ENCODE measurements at regions not wholly inside any gene's neighbourhood (a gene's known extent, or its start where the extent isn't known, plus 50 kb on each side); places are given as distances from the start of the nearest gene placed in this dataset.

DNA sequence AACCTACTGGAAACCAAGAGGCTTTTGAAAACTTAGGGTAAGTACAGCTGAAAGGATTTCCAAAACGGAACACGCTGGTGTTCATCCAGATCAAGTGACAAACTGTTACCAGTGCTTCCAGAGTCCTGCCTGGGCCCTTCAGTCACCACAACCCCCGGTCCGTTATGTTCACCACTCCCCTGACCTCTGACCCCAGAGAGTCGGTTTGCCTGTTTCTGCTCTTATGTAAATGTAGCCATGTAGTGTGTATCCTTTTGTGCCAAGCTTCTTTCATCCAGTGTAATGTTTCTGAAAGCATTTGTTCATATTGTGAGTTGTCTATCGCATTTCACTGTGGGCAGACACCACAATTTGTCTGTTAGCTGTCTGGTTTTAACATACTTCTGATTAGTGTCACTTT is 217.5 kb downstream of the NCK2 start:
- no peak for DNase-seq (ENCODE audit: low read depth)
- TF ChIP-seq, protein P1, sequence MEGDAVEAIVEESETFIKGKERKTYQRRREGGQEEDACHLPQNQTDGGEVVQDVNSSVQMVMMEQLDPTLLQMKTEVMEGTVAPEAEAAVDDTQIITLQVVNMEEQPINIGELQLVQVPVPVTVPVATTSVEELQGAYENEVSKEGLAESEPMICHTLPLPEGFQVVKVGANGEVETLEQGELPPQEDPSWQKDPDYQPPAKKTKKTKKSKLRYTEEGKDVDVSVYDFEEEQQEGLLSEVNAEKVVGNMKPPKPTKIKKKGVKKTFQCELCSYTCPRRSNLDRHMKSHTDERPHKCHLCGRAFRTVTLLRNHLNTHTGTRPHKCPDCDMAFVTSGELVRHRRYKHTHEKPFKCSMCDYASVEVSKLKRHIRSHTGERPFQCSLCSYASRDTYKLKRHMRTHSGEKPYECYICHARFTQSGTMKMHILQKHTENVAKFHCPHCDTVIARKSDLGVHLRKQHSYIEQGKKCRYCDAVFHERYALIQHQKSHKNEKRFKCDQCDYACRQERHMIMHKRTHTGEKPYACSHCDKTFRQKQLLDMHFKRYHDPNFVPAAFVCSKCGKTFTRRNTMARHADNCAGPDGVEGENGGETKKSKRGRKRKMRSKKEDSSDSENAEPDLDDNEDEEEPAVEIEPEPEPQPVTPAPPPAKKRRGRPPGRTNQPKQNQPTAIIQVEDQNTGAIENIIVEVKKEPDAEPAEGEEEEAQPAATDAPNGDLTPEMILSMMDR (conservative IDR thresholded peaks at IDR 0.05; ENCODE audit: low read depth, low read length), result no peak
- no peak overlapping the region for H3K4me3 ChIP-seq (ENCODE audit: low read depth, low read length)

DNA sequence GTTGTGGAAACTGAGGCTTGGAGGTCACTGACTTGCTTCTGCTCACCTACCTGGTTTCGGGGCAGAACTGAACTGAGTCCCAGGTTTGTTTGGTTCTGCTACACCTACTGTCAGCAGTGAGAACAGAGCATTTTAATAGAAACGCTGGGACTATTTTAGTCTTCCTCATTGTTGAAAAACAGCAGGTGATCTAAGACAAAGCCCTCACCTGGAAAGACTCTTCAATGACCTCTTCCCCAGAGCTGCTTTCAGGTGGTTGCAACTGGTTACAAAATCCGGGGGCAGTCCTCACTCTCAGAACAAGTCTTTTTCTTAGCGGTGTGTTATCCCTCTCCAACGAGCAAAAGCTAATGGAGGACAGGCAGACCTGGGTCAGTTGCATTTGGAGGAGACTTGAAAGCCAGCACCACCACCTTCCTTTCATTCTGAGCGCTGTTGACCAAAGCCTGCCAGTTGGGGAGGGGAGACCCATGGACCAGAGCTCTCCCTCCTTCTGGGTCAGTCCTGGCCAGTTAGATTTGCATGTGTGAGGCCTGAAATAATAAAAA is 217.0 kb downstream of the NCK2 start:
- TF ChIP-seq, protein P1 (conservative IDR thresholded peaks at IDR 0.05; ENCODE audit: low read depth, low read length), result no peak
- H3K4me3 ChIP-seq (ENCODE audit: low read depth, low read length), result no peak overlapping the region
- DNase-seq (ENCODE audit: low read depth), result no peak

DNA sequence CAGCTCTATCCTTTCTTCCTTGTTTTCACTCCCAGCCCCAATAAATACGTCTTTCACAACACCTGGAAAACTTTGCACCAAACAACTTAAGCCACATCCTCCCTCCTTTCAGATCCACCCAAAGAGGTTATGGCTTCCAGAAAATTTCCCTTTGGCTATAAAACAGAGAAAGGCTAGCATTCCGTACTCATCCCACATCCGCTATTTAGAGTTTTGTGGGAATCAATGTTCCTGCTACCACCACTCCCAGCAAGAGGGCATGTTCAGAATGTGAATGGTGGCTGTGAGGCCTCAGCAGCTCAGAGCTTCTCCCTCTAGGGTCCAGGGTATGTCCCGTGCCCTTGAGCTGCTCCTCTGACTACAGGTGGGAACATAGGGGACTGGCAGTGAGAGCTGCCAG is 214.6 kb downstream of the NCK2 start:
- no peak overlapping the region for H3K4me3 ChIP-seq (ENCODE audit: low read depth, low read length)
- TF ChIP-seq, protein P1 (conservative IDR thresholded peaks at IDR 0.05; ENCODE audit: low read depth, low read length), result no peak
- no peak for DNase-seq (ENCODE audit: low read depth)

DNA sequence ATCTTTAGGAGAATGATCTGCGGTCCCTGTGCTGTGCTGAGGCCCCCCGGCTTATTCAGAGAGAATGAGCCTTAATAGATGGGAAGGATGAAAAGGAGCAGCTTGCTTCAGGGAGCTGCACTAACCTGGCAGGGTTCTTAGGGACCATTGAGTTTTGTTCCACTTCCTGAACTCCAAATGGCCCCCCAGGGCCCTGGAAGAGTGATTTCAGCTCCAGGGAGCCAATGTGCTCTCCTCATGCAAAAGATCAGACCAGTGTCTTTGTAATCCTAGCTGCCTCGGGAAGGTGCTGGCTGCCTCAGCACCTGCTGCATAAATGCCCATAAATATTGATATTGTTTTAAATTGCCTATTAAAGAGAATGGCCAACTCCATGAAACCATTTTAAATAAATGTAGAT is 210.2 kb downstream of the NCK2 start:
- no peak overlapping the region for H3K4me3 ChIP-seq (ENCODE audit: low read depth, low read length)
- TF ChIP-seq, protein P1 (conservative IDR thresholded peaks at IDR 0.05; ENCODE audit: low read depth, low read length), result no peak
- no peak for DNase-seq (ENCODE audit: low read depth)

DNA sequence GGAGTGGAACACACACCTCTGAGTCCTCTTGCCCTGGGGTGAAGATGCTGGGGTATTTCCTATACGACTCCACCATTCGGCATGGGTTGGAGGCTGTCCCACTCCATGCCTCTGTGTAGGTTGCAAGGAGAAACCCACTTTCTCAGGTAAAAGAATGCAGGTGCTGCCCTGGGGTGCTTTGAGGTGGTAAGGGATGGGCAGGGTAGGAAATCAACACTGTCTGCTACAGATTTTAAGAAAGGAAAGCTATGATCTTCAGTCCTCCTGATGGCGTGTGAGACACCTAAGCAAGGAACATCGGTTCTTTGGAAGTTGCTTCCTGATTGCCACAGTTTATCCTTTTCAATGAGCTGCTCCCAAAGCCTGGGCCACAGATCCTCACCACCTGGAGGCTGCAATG is 209.2 kb downstream of the NCK2 start:
- no peak overlapping the region for H3K4me3 ChIP-seq (ENCODE audit: low read depth, low read length)
- TF ChIP-seq, protein P1 (conservative IDR thresholded peaks at IDR 0.05; ENCODE audit: low read depth, low read length), result no peak
- no peak for DNase-seq (ENCODE audit: low read depth)

DNA sequence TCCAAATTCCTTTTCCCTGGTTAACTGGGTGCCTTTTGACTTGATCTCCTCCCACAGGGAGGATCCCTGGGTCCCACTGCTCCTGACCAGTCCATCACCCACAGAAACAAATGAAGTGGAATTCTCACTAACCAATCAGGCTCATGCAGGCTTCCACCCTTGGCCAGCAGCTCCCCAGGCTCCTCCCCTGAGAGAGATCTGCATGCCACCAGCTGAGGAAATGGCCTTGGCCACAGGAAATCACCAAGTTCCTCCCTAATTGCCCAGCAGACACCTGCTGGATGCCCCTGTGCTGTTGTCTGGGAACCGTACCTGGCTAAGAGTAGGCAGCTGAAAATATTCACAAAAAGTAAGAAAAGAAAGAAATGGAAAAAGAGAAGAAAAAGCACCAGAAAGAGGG is 207.4 kb downstream of the NCK2 start:
- TF ChIP-seq, protein P1 (conservative IDR thresholded peaks at IDR 0.05; ENCODE audit: low read depth, low read length), result no peak
- H3K4me3 ChIP-seq (ENCODE audit: low read depth, low read length), result no peak overlapping the region
- DNase-seq (ENCODE audit: low read depth), result no peak

DNA sequence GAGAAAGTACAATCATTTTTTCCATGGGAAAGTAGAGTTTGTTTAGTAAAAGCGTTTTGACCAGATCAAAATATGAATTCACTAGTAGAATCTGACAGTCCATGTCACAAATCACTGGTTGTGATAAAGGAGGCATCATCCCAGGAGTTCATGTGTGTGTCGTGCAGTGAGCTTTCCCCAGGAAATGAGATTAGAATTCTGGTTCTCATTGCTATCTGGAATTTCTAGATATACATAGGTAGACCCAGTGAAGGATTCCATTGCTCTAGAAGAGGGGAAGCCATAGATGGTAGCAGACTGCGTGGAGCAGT is 206.6 kb downstream of the NCK2 start:
- no peak overlapping the region for H3K4me3 ChIP-seq (ENCODE audit: low read depth, low read length)
- TF ChIP-seq, protein P1 (conservative IDR thresholded peaks at IDR 0.05; ENCODE audit: low read depth, low read length), result no peak
- no peak for DNase-seq (ENCODE audit: low read depth)

All from choroid plexus epithelial cell (primary cell).